Thyroid gland (tissue), 4 donors: ENCODE measurements at regions not wholly inside any gene's neighbourhood (a gene's known extent, or its start where the extent isn't known, plus 50 kb on each side); places are given as distances from the start of the nearest gene placed in this dataset.

ENCODE experiments used
- DNase-seq, 2 donors: peaks; one replicate each; pipeline ENCODE4 v3.0.0-alpha.2; 2019
- H3K27ac ChIP-seq, 3 donors: fragments of 200-600 bp; sonication (generic); 1 replicate in 2 of 3; 2 replicates in 1 of 3; pipeline ENCODE4 v1.5.1; 2016 to 2019; ENCODE audit warnings: mild to moderate bottlenecking in 1 of 3, moderate library complexity in 1 of 3
- H3K27me3 ChIP-seq: fragments of 200-600 bp; sonication (generic); one replicate; pipeline ENCODE4 v1.5.1; 2019
- H3K36me3 ChIP-seq, 2 donors: fragments of 200-600 bp; sonication (generic); one replicate each; pipeline ENCODE4 v1.5.1; 2016 to 2019
- H3K4me1 ChIP-seq, 2 donors: fragments of 200-600 bp; sonication (generic); one replicate each; pipeline ENCODE4 v1.5.1; 2017 to 2019
- H3K4me3 ChIP-seq, 3 donors: fragments of 200-600 bp; sonication (generic); replicated peaks in 1 of 3; 1 replicate in 2 of 3; 2 replicates in 1 of 3; pipeline ENCODE4 v1.5.1; 2016; ENCODE audit warnings: mild to moderate bottlenecking in 1 of 3
- H3K9me3 ChIP-seq: fragments of 200-600 bp; sonication (generic); one replicate; pipeline ENCODE4 v1.5.1; 2017
- CTCF ChIP-seq, 6 experiments: fragments of 200-600 bp in 3 of 6; fragments of 450-650 bp in 3 of 6; sonication (generic) in 3 of 6; IDR thresholded peaks; one replicate each; pipeline ENCODE4 v1.5.1; 2016 to 2019; ENCODE audit warnings: antibody characterized with exemption in 6 of 6, mild to moderate bottlenecking in 2 of 6, inconsistent platforms in 1 of 6, moderate library complexity in 1 of 6
- POLR2A ChIP-seq, 2 donors: fragments of 450-650 bp; IDR thresholded peaks; one replicate each; pipeline ENCODE4 v1.6.1; 2017; ENCODE audit warnings: antibody characterized with exemption in 2 of 2, mild to moderate bottlenecking in 2 of 2, moderate library complexity in 1 of 2
- WGBS, 2 donors: methylation state at CpG; one replicate each; pipeline ENCODE4 v1.1.5; 2017; 5-methylcytosine and 5-hydroxymethylcytosine counted together
- intact Hi-C: fragments of 100-400 bp; cut with DNase I; formaldehyde crosslinking; loops from one replicate; pipeline ENCODE4 v1.15.1; 2023

- H3K36me3 ChIP-seq, result no peaks in the 10 kb centered on the region
- H3K9me3 ChIP-seq, result no peaks in the 10 kb centered on the region
- intact Hi-C loops, result no loop called here
- TF ChIP-seq POLR2A (IDR thresholded peaks at IDR 0.05), result no peak
- TF ChIP-seq CTCF (IDR thresholded peaks at IDR 0.05), result no peak
- H3K27me3 ChIP-seq, result no peaks in the 10 kb centered on the region
- peak overlapping the region in 1 of 3 donors; percentile 82 for H3K27ac ChIP-seq
- 91 to 100% methylated on average over 1 of the region's 1 CpG for WGBS, 2 donors
- peaks cover 11 to 18% of the 10 kb centered on the region in 2 donors for H3K4me1 ChIP-seq
- H3K4me3 ChIP-seq, result no peak overlapping the region
- DNase-seq, result no peak
These were observed 616.3 kb downstream of the UTRN start for GRCh38 chr6:144901412-144901811.

DNA sequence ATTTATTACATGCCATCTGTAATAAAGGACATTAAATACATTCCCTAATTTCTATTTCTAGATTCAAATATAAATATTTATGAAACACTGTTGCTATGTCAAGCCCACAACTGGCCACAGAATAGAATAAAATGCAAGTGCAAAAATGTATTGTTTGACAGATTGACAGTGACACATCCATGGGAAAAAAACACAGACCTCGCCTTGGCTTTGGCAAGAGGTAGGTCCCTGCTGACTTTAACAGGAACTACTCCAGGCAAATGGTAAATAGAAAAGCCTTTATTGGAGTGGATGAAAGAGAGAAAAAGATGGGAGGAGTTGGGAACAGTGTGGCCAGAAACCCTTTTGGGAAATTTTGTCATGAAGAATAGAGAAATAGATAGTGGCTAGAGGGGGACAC, 622.9 kb downstream of the UTRN start:
- Histone ChIP-seq H3K27ac (no peak overlapping the region), H3K4me1 (peaks cover 9 to 12% of the 10 kb centered on the region in 2 donors), H3K27me3 (no peaks in the 10 kb centered on the region), H3K9me3 (no peaks in the 10 kb centered on the region), H3K36me3 (no peaks in the 10 kb centered on the region), H3K4me3 (no peak overlapping the region)
- no peak for DNase-seq
- TF ChIP-seq CTCF (IDR thresholded peaks at IDR 0.05), result no peak
- no peak for TF ChIP-seq POLR2A (IDR thresholded peaks at IDR 0.05)
- WGBS, 2 donors, result 87 to 88% methylated on average over 1 of the region's 1 CpG
- intact Hi-C loops, result no loop called here

GRCh38 chr6:144909753-144910285, 624.7 kb downstream of the UTRN start:
- H3K4me1 ChIP-seq, result peaks cover 6 to 8% of the 10 kb centered on the region in 2 donors
- no peaks in the 10 kb centered on the region for H3K36me3 ChIP-seq
- H3K9me3 ChIP-seq, result no peaks in the 10 kb centered on the region
- intact Hi-C loops, result no loop called here
- 81 to 88% methylated on average over 3 of the region's 3 CpGs for WGBS, 2 donors
- H3K4me3 ChIP-seq, result no peak overlapping the region
- no peaks in the 10 kb centered on the region for H3K27me3 ChIP-seq
- no peak for TF ChIP-seq CTCF (IDR thresholded peaks at IDR 0.05)
- TF ChIP-seq POLR2A (IDR thresholded peaks at IDR 0.05), result no peak
- H3K27ac ChIP-seq, result no peak overlapping the region
- DNase-seq, result no peak

- no peaks in the 10 kb centered on the region for H3K36me3 ChIP-seq
- intact Hi-C loops, result no loop called here
- no peak overlapping the region for H3K27ac ChIP-seq
- H3K4me1 ChIP-seq, result peaks cover 6 to 9% of the 10 kb centered on the region in 2 donors
- H3K9me3 ChIP-seq, result no peaks in the 10 kb centered on the region
- DNase-seq, result no peak
- no peaks in the 10 kb centered on the region for H3K27me3 ChIP-seq
- H3K4me3 ChIP-seq, result no peak overlapping the region
- no peak for TF ChIP-seq POLR2A (IDR thresholded peaks at IDR 0.05)
- no peak for TF ChIP-seq CTCF (IDR thresholded peaks at IDR 0.05)
- 89 to 92% methylated on average over 2 of the region's 2 CpGs for WGBS, 2 donors
These were observed 626.2 kb downstream of the UTRN start for GRCh38 chr6:144911322-144911721.

DNA sequence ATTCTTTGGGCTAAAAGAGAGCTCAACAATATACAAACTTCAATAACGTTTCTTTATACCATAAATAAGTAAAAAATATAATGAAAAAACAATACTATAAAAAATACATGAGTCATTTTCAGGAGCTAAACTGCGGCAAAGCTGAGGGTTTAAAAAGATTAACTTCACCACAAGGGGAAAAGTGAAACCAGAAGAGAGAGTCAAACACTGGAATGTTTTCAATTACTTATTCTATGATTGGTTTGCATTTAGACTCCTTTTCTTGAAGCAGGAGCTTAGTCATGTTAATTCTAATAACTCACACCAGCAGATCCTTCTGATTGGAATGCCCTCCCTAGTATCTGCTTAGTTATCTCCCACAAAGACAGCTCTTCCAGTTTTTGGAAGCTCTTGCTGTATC, 627.3 kb downstream of the UTRN start:
- Histone ChIP-seq H3K36me3 (no peaks in the 10 kb centered on the region), H3K4me1 (peaks cover 6 to 9% of the 10 kb centered on the region in 2 donors), H3K4me3 (no peak overlapping the region), H3K27me3 (no peaks in the 10 kb centered on the region), H3K9me3 (no peaks in the 10 kb centered on the region), H3K27ac (no peak overlapping the region)
- TF ChIP-seq POLR2A (IDR thresholded peaks at IDR 0.05) (no peak), CTCF (IDR thresholded peaks at IDR 0.05) (peak in 2 of 6 experiments; percentile 7 to 11)
- intact Hi-C loops, result no loop called here
- 67 to 81% methylated on average over 2 of the region's 2 CpGs for WGBS, 2 donors
- no peak for DNase-seq
